ENCODE measurements at regions not wholly inside any gene's neighbourhood (a gene's known extent, or its start where the extent isn't known, plus 50 kb on each side); places are given as distances from the start of the nearest gene placed in this dataset.
"Not testable (repeated sequence)": the region's sequence is repeated elsewhere in the genome, so short reads cannot be mapped to it uniquely, and the experiment has no call there.

GRCh38 chr16:59463776-59464175, 729.7 kb upstream of the GOT2 start:
- DNase-seq: no peak

DNA sequence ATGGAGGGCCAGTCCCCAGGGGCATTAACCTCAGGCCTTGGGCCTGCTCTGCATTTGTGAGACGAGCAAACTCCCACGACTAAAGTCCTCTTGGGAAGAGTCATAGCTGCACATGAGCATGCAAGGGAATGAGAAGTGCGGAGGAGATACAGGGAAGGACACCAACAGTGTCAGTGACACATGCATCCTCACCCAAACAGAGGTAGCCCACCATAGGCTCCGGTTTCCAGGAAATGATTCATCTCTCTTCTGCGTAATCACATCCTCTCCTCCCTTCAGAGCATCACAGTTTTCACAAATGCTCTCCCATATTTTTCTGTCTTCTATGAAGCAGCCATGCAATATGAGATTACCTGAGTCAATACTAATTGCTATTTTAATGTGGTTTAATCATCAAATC, 725.7 kb upstream of the GOT2 start:
- DNase-seq: no peak

DNA sequence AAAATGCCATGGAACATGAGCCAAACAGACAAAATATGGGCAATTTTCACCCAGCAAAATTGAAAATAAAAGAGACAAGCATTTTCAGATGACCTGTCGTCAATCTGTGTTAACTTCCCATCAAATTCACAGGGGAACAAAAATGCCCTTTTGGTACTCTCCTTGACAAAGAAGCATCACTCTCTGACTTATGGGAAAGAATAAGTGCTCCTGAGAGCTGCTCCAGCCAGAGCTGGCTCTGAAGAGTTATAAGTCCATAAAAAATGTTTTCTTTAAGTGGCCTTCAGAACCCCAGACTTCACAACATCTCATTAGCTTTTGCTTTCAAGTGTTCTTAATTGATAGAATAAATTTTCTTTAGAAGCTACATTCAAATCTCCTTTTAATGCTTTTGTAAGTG, 721.4 kb upstream of the GOT2 start:
- DNase-seq: no peak

DNA sequence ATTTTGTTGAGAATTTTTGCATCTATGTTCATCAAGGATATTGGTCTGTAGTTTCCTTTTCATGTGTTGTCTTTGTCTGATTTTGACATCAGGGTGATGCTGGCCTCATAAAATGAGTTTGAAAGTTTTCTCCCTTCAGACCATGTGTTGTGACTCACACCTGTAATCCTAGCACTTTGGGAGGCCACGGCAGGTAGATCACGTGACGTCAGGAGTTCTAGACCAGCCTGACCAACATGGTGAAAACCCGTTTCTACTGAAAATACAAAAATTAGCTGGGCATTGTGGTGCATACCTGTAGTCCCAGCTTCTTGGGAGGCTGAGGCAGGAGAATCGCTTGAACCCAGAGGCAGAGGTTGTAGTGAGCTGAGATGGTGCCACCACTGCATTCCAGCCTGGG, 716.4 kb upstream of the GOT2 start:
- not testable (repeated sequence) for DNase-seq

- DNase-seq: no peak
Observed at GRCh38 chr16:59440502-59440901, 706.4 kb upstream of the GOT2 start.

DNA sequence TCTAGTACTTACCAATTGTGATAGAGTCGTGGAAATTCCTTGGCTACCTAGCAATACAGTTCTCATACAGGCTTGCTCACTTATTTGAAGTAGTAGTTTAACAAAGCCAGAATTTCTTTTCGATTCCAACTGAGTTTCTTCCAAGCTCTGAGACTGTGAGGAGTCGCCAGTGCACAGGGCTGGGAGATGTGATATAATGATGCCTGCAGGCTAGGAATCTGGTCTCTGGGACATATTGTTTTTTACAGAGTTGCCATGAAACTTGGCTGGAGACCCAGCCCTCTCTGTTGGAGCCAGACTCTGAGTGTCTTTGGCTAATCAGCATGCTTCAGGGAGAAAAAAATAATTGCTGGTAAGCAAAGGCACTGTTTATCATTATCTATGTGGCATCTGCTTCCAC, 698.8 kb upstream of the GOT2 start:
- DNase-seq: no peak

DNA sequence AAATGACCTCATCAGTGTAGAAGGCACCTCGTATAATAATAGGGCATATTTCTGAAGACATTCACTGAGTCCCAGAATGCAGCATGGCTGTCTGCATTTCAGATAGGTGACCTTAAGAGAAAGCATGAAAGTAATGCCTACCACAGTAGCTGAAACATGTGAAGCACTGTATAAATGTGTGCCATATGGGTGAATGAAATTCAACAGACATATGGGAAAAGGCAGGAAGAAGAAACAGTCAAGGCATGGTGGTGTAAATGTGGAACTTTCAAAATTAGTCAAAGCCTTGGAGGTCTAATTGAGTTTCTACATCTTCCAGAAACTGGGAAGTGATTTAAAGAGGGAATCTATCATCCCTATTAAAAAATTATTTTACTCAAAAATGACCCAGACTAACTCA, 698.2 kb upstream of the GOT2 start:
- DNase-seq: no peak

GRCh38 chr16:59424714-59425273, 690.7 kb upstream of the GOT2 start:
- DNase-seq: no peak

DNA sequence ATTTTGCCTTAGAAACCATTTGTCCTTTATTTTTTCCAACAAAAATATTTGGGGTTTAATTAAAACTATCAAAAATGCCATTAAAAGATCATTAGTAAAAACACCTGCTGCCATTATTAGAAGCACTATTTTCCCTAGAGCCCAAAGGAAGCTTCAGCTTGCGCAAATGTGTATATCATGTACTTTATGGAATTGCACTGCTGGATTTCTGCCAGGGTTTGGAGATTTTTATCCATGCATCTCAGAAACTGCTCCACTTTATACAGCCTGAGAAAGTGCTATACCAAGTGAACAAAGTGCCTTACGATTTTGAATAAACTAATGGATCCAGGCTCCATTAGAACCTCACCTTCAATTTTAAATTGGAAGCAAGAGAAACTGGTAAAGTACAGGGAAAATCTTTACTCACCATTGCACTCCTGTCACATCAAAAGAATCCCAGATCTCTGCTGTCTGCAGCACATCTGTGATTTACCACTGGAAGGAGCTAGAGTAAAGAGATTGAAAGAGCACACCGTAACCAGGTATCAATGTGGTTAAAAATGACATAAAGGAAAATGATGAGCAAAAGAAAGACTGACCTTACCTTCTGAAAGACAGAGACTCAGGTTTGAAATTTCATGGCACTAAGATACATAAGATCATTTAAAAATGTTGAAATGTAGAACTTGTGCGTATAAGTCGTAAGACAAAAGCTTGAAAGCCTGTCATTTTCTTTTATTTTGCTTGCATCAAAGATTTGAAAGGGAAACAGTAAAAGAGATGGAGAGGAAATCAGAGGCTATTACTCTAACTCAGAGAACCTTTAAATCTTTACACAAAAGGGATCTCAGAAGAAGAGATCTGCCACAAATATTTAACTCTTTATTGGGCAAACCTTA, 678.1 kb upstream of the GOT2 start:
- DNase-seq: peak; percentile 36

GRCh38 chr16:59410451-59410850, 676.3 kb upstream of the GOT2 start:
- no peak for DNase-seq

GRCh38 chr16:59405802-59406201, 671.7 kb upstream of the GOT2 start:
- no peak for DNase-seq

DNA sequence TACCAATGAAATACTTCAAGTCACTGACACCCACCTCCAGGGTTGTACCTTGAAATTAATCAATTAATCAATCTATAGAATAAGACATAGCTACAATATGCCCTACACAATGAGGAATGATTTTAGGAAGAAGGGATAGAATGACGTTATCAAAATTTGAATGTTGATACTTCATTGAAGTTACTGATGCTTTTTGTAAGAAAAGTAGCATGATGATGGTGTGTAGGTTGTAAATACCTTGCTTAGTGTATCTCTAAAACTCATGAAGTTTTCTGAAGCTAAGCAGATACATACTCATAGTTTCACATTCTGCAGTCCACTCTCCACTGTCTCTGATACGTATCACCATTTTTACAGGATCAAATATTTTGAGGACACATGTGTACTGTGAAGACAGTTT, 670.4 kb upstream of the GOT2 start:
- no peak for DNase-seq

DNA sequence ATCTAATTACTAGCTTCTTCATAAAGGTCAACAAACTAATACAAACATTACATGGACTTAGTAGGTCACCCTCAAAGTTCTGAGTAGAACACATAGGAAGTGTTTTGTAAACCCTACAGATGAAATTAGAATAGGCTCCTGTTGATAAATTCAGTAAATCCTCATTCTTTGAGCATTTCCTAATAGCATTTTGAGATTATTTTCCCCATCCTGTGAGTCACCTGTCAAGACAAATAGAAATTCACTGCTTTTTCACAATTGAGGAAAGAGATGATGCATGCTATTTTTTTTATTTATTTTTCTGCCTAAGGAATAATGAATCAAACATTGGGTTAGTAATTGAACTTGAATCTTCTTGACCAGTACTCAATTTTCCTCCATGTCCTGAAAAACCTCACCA, 666.7 kb upstream of the GOT2 start:
- no peak for DNase-seq

GRCh38 chr16:59397638-59398037, 663.5 kb upstream of the GOT2 start:
- DNase-seq: no peak

- no peak for DNase-seq
Observed at GRCh38 chr16:59394526-59394925, 660.4 kb upstream of the GOT2 start.

DNA sequence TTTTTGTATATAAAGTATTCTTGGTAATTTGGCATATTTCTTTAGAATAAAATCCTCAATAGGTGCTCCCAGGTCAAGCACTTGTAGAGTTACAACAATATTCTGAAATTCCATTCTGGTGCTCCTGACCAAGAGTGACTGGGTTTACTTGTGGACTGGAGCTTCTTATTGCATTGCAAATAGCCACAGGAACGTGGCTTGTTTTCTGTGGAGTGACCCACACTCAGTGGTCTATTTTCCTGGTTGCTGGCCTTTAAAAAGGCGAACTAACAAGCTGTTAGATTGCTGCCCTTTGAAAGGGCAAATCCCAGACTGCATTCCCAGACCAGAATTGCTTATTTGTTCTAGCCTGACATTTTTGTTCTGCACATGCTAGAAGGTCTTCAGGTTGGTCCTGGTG, 658.8 kb upstream of the GOT2 start:
- DNase-seq: no peak

DNA sequence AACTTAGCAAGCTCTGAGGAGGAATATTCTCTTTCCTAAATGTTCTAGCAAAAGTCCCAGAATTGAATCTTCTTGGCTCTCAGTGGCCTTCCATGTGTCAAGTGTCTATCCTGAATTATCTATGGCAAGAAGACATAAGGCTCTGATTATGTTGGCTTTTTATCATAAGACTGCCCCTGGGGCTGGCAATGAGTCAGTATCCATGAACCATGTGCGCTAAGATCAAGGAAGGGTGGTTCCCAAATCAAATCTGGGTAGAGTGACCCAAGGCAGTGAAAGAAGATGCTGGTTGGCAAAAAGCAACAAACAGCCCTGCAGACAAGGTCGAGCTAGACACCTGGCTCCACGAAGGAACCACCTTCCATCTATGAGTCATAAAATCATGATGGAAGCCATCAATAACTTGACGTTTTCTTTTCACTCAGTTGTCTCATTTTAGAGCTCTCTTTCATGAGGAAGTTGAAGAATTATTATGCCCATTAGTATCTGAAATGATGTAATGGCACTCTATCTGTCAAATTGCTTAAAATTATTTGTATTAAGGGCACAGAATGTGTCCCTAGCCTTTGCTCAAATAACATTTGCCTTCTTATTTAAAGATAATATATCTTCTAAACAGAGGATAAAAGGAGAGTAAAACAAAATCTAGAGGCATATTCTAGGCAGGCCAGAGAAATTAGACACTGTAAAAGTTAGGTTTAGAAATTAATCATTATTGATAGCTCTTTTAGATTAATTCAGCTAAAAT, 657.7 kb upstream of the GOT2 start:
- DNase-seq: no peak

GRCh38 chr16:59385959-59386358, 651.8 kb upstream of the GOT2 start:
- DNase-seq: no peak

DNA sequence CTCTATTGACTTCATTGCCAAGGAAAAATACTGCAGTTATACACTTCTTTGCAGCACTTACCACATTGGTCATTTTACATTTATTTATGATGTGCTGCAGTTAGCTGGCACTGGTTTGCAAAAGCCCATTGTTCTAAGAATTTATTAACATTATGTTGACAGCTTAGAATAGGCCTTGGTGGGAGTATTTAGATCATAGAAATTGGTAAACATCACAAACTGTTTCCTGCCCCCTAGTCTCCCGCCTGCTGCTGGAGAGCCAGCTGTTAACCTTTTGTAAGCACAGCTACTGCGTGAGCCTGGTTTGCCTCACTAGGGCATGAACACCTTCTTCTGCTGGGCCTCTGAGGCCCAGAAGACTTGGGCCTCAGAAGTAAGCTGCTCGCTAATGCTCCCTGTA, 651.4 kb upstream of the GOT2 start:
- DNase-seq: no peak

GRCh38 chr16:59373632-59374031, 639.5 kb upstream of the GOT2 start:
- DNase-seq: no peak

GRCh38 chr16:59370717-59371116, 636.6 kb upstream of the GOT2 start:
- no peak for DNase-seq

GRCh38 chr16:59369523-59369922, 635.4 kb upstream of the GOT2 start:
- no peak for DNase-seq

DNA sequence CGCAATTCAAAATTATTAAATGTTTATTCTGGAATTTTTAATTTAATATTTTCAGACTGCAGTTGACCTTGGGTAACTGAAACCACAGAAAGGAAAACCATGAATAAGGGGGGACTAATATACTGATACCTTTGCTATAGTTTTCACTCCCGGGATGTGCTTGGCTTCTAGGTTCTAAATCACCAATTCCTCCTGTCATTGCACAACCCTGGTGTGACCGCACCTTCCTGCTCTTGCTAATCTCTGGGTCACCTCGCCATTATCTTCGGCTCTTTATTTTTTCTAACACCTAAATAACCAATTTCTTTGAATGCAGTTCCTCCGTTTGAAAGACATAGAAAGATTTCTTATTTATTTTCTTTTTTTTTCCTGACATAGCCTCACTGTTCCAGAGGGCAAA, 634.5 kb upstream of the GOT2 start:
- no peak for DNase-seq

DNA sequence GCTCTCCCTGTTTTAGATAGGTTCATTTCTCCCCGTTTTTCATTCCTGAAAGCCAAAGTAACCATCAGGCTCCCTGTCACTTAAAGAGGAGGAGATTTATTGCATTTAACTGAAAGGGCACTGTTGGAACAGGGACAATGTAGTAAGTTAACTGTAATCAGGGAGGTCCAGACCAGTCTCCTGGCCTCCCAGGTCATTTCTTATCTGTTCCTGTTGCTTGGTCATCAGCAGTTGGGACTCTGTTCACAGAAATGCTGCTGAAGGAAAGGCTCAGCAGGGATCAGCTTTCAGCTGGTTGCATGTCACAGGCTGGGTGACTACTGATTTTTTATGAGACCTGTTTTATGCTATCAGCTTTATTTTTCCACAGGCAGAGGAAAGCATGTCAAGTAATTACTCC, 622.6 kb upstream of the GOT2 start:
- no peak for DNase-seq
